ENCODE measurements at regions not wholly inside any gene's neighbourhood (a gene's known extent, or its start where the extent isn't known, plus 50 kb on each side); places are given as distances from the start of the nearest gene placed in this dataset.

DNA sequence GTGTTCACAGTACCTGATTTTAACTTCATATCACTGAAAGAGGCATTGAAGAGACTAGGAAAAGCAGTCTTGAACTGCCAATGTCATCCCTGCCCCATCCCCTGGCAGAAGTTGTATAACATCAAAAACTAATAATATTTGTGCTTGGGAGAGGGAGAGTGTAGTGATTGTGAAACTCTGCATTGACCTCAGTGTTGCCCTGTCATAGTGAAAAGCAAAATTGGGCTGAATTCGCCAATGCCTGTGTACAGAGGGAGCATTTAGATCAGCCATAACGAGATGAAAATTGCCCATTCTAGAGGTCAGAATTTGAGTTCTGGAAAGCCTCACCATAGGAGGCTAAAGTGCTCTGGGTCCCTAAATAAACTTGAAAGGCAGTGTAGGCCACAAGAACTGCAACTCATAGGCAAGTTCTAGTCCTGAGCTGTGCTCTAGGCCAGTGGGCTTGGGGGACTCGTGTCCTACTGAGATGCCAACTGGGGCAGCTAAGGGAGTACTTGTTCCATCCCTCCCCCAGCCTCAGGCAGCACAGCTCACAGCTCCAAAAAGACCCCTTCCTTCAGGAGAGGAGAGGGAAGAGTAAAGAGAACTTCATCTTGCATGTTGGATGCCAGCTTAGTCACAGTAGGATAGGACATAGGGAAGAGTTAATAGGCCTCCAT lies 855.6 kb downstream of the TSN start:
- TF ChIP-seq, protein P1, sequence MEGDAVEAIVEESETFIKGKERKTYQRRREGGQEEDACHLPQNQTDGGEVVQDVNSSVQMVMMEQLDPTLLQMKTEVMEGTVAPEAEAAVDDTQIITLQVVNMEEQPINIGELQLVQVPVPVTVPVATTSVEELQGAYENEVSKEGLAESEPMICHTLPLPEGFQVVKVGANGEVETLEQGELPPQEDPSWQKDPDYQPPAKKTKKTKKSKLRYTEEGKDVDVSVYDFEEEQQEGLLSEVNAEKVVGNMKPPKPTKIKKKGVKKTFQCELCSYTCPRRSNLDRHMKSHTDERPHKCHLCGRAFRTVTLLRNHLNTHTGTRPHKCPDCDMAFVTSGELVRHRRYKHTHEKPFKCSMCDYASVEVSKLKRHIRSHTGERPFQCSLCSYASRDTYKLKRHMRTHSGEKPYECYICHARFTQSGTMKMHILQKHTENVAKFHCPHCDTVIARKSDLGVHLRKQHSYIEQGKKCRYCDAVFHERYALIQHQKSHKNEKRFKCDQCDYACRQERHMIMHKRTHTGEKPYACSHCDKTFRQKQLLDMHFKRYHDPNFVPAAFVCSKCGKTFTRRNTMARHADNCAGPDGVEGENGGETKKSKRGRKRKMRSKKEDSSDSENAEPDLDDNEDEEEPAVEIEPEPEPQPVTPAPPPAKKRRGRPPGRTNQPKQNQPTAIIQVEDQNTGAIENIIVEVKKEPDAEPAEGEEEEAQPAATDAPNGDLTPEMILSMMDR (IDR thresholded peaks at IDR 0.05): no peak
- TF ChIP-seq POLR2AphosphoS5 (IDR thresholded peaks at IDR 0.05) (no peak), POLR2A (IDR thresholded peaks at IDR 0.05) (no peak)
